NCI-H524 treated with DMSO at 0.1 percent for 48 hours (cell line): ENCODE measurements at regions not wholly inside any gene's neighbourhood (a gene's known extent, or its start where the extent isn't known, plus 50 kb on each side); places are given as distances from the start of the nearest gene placed in this dataset.

Experiments
- DNase-seq: peaks from one replicate; lab custom pipeline; 2025; lab: John Stamatoyannopoulos, UW

DNA sequence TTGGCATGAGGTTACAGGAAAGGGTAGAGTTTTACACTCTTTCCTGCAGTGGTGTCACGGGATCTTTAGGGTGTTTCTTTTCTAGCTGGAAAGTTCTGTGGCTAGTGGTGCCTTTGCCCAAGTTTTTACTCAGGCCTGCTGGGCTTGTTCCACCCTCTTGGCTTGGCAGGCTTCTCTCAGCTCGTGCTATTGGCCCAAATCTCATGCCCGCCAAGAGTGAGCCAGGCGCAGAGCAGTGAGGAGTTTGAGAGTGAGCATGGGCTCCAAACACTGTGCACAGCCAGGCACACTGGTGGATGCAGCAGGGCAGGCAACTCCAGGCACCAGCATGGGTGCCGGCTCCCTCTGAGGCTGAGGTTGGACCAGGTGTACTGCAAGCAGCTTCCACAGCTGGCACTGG, 206.5 kb downstream of the SAMD5 start:
- DNase-seq: no peak

DNA sequence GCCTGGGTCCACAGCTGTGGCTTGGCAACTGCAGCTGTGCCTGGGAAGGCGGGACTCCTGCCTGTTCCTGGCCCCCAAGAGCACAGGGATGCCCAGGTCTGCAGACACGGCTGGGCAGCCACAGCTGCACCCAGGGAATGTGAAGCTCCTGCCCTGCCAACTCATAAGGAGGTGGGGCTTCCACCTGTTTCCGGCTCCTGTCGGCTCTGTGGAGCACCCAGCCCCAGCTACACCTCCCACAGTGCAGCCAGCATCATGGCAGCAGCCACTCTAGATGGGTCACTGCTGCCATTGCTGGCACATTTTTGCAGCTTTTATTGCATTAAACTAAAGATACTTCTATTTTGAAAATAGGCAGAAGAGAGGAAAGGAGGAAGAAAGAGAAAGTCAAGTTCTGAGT, 207.9 kb downstream of the SAMD5 start:
- DNase-seq: no peak

DNA sequence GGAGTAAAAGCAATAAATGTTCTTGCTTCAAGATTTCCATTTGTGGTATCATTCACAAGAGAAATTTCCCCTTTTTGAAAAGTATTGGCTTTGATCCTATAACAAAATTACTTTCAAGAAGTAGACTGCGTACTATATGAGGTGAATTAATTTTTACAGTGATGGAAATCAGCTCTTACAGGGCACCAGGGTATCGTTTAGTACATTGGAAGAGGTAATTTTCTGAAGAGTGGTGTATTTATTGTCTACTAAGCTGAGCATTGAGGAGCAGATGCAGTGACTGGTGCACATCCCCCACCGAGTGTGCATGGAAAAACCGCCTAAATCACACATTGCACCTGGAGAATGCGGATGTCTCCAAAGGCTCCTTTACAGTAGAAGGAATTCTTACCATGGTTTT, 209.5 kb downstream of the SAMD5 start:
- DNase-seq: no peak

DNA sequence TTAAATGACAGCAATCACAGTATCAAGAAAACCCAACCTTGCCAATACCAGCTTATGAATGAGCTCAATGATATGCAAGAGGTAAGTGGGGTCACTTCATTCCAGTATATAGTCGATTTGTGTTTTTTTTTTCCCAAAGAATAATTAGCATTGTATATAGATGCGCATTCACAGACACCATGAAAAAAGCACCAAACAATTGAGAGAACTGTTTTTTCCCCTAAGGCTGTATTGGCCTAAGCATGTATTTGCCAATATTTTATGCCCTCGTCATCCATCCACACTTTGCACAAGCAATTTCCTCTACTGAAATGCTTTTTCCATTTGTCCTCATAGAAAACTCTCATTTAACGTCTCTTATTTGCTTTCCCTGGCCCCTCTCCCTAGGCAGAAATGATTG, 213.7 kb downstream of the SAMD5 start:
- no peak for DNase-seq

DNA sequence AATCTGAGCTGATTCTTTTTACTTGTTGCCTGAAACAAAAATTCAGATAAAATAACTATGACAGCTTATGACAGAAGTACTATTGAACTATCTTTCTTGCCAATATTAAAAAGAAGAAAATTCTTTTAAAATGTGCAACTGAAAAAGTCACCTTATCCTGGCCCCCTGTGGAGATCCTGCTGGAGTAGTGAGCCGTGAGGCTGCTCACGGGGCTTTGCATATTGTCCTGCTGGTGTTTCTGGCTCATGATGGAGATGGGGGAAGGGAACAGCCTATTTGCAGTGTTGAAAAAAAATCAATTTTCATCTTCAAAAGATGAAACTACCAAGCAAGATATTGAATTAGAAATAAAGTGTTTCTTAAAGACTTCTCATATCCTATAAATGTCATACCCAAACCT, 216.0 kb downstream of the SAMD5 start:
- peak; percentile 23 for DNase-seq

DNA sequence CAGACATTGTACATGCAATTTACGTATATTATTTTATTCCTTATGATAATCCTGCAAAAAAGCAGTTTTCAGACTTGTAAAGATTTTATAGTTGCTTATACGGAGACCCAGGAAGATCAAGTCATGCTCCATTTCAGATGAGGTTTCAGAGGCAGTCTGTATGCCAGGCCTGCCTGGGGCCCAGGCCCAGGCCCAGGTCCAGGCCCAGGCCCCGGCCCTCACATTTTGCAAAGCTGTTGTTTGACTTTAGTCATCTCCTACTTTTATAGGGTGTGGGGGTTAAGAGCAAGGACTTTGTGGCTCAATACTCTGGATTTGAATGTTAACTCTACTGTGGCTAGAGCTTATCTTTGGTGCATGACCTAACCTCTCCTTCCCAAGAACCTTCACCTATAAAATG, 217.9 kb downstream of the SAMD5 start:
- DNase-seq: no peak

DNA sequence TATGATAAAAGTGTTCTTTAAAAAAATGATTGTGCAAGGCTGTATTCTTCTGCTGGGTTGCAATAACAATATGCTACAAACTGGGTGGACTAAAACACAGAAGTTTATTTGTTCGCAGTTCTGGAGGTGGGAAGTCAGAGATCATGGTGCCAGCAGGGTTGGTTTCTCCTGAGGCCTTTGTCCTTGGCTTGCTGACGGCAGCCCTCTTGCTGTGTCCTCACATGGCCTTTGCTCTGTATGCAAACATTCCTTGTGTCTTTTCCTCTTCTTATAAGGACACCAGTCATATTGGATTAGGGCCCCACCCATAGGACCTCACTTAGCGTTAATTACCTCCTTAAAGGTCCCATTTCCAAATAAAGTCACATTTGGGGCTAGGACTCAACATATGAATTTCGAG, 220.4 kb downstream of the SAMD5 start:
- no peak for DNase-seq

DNA sequence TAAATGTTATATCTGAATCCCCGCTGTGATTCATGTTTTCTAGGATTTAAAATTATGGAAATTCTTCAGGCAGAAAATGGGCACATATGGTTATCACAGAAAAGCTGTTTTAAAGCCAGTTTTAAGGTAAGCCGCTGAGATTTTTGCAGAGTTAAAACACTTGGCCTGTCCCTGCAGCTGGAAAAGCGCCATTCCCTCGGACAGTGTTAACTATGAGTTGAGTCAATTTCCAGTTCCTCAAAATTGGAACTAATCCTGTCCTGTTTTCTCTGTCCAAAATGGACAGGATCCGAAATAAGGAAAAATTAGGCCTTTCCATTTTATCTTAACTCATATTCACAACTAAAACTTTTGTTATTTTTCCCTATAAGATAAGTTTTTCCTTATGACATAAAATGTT, 225.2 kb downstream of the SAMD5 start:
- DNase-seq: no peak

DNA sequence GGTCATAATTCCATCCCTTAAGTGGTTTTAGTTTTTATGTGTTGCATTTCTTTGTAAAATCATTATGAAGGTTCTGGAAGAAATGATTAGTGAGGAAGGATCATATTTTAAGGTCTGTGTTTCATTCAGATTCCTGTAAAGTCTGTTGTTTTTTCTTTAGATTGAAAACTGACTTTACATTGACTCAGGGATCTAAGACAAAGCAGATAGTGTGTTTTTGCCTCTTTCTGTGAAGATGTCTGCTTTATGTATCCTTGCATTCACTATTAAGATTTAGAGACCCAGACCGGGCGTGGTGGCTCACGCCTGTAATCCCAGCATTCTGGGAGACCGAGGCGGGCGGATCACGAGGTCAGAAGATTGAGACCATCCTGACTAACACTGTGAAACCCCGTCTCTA, 225.7 kb downstream of the SAMD5 start:
- DNase-seq: no peak

DNA sequence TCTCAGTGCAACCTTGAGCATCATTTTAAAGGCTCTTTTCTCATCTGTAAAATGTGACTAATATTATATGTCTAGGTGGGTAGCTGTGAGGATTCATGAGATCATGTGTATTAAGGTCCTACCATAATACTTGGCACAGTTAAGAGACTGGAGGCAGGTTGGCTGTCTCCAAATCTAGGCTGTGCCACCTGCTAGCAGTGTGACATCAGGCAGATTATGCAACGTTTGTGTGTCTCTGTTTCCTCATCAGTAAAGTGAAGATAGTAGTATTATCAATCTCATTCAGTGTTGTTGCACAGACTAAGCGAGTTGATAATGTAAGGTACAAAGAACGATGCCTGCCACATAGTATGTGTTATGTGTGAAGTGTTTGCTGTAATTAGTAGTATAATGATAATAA, 227.4 kb downstream of the SAMD5 start:
- no peak for DNase-seq

DNA sequence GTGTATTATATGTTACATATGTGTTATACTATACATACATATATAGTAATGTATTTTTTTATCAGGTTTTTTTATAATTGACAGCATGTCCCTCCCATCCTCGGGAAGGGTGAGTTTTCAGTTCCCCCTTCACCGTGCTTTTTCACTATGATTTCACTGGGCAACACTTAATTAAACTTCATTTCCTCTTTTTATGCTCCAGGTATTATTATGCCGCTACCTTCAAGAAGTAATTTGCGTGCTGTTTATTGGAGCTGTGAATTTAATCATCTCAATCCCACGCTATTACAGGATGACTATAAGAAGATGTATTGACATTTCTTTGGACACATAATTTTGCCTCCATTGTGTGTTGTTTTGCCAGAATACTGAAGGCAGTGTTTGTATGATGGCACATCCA, 228.6 kb downstream of the SAMD5 start:
- DNase-seq: no peak

DNA sequence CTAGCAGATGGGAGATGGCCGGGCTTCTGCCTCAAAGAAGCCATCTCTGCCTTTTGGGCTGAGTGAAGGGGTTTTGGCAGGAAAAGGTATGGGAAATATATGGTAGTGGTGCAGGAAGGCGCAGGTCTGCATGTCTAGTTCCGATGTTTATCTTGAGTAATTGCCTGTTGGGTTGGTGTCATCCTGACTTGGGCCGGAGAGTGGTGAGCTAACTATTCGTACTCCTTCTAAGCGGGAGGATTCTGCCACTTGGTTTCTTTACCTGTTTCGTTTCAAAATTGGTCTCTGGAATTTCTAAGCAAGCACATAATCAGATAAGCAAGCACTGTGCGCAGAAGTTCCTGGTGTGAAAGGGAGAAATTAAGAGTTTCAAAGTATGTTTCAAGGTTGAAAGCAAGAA, 229.6 kb downstream of the SAMD5 start:
- DNase-seq: no peak

DNA sequence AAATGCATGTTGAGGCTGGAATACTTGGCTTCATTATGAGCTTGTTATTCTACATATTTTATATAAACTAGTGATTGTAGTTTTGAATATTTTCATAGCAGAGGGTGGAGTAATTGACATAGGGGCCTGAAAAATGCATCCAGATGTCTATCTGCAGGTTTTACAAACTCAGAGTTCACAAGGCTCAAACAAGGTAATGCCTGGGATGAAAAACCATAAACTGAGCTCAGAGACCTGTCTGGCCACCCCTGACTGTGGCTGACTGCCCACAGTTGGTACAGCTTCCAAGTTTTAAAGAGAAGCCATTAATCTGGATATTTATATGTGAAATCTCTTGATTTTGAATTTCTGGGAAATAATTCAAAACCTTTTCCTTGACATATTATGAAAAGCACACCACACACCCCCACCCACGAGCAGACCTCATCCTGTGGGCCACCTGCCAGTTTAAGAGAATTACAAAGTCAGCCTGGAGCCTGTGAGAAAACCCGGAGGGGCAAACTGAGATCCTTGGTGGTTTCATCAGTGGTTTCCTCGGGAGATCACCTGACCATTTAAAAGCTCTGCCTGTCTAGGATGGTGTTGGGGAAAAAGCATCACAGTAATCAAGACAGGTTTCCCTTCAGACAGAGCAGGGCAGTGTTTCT, 230.1 kb downstream of the SAMD5 start:
- DNase-seq: no peak

DNA sequence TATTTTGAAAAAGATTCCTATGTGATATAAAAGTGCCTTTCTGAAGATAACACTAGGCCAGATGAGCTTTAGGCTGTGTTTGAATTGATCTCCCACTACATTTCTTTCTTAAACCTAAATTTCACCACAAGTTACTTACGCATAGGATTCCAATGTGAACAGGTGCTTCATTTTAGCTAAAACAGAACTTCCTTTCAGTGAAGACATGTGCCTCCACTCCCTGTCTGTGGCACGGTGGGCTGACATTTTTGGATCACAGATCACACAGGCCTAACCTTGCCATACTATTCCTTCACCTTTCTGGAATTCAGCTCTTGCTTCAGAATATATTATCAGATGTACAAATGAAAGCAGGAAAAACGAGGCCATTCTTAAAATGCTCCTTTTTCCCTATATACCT, 231.8 kb downstream of the SAMD5 start:
- no peak for DNase-seq

DNA sequence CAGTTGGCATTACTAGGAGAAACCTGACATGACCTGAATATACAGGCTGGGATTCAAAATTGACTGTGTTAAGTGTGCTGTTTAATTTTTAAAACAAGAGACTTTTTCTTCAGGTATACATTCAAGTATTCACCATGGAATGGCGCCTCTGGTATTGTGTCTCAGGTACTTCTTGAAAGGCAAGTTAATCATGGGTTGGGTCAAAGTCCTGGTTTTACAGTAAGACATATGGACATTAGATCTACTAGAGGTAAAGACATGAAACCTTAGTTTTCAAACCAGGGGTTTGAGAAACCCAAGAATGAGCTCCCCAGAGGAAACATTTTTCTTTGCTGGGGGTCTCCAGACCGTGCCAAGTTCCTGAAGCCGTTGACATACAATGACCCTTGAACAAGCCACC, 232.4 kb downstream of the SAMD5 start:
- no peak for DNase-seq

DNA sequence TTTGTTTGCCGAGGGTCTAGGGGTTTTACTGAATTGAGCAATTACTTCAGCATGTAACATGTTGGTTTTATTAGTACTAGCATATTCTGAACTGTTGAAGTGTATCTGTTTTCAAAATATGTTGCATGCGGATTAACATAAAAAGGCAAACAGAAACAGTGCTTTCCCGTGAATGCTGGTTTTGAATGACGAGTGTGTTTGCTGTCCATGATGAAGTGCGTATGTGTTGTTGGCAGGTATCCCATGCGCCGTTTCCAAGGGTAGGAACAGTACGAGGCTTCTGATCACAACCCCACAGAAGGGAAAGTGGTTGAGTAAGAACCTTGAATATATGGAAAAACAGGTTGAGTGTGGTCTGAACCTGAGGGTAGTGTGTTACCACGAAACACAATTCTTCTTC, 232.9 kb downstream of the SAMD5 start:
- DNase-seq: no peak

DNA sequence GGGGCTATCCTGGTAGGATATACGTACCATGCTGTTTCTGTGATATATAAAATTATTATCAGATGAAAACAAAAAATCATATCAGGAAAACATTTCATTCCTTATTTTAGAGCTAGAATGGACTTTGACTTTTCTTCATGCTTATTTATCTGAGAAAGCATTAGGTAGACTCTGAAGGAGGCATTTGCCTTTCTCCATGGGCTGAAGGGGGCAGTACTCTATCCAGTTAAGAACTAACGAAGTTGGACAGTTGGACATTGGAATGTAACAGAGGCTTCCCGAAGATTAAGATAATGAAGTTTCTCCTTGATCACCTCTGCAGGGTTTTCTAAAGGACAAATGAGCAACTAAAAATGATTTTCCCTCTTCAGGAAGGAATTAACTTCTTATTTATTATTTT, 233.9 kb downstream of the SAMD5 start:
- no peak for DNase-seq

DNA sequence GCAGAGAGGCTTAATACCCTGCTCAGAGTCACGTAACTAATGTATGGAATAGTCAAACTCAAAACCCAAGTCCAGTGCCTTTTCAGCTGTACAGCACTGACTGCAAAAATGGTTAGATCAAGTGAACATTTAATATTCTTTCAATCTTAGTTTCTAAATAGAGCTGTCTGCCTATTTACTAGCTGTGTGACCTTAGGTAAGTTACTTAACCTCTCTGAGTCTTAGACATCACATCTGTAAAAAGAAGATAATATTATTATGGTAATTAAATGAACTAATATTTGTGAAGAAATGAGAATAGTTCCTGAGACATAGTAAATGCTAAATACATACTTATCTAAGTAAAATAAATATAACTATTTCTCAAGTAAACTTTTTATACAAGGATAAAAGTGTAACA, 235.5 kb downstream of the SAMD5 start:
- DNase-seq: no peak

DNA sequence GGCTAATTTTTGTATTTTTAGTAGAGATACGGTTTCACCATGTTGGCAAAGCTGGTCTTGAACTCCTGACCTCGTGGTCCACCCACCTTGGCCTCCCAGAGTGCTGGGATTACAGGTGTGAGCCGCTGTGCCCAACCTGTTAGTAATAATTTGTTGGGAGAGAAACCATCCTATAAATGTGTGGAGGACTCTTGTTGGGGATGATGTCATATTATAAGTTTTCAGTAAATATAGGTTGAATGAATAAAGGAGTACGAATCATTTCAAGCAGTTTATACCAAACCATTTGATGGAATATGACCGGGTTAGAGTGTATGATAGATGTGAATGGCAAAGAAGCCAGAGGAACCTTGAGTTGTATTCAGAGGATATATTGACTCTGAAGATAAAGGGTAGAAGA, 240.8 kb downstream of the SAMD5 start:
- no peak for DNase-seq

DNA sequence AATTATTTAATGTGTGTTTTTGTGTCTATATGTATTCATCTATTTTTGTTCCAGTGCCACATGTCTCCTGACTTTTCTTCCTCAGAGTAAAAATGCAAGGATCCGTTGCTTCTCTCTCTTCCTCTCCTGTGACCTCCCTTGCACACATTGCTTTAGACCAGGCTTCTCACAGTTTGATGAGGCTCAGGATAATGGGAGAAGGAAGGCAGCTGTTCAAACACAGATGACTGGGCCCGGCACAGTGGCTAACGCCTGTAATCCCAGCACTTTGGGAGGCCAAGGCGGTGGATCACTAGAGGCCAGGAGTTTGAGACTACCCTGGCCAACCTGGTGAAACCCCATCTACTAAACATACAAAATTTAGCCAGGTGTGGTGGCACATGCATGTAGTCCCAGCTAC, 241.9 kb downstream of the SAMD5 start:
- DNase-seq: no peak

DNA sequence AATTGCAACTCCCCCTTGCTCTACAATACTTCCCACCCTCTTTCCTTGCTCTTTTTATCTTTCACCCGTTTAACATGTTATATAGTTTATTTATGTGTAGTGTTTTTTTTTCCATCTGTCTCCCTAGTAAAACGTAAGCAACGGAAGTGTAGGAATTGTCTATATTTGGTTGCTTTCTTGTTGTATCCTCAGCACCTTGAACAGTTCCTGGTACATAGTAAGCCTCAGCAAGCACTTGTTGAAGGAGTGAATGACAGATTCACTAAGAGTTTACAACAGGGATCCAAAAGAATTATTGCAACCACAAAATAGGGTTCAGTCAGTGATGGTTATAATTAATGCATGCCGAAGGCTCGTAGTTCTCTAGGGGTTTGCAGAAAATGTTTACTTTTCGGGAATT, 242.7 kb downstream of the SAMD5 start:
- DNase-seq: no peak

DNA sequence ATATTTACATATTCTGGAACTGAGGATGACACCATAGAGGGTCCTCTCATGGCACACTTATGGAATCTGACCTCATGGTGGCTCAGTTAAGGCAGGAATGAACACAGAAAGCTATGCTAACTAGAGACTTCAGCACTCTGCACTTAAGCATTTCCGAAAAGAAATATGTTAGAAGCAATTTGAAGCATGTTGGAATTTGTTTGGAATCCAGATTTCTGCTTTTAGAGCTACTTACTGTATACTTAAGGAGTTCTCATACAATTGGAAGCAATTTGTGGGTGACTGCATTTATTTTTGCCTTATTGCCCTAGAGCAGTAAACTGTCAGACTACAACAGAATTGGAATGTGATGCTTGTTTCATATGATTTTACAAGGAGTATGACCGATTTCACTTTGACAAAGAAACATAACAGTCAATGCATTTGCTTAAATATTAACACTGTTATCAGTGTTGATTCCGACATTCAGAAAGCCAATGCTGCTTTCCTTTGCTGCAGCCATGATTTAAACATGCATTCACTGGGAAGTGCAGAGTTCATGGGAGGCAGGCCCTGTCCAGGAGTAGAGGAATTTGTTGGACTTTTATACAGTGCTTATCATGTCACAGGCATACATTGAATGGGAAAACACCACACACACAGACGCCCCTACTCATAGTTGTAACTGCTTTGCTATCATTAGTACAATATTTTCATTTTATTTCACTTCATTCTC, 244.4 kb downstream of the SAMD5 start:
- DNase-seq: no peak

DNA sequence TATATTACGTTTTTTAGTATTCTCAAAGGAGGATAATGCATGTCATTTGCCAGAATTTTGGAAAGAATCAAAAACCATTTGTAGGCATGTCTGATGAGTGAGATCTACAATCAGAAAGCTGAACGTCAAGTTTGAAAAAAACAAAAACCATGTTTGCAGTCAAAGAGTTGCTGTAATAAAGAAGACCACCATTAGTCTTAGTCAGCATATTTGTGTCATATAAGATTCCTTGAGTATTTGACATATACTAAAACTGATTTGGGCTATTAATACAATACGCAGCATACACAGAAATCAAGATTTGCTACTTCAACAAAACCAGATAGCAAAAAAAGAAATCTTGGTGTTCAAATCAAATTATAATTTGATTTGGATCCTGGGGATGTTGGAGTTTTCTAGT, 247.5 kb downstream of the SAMD5 start:
- no peak for DNase-seq

DNA sequence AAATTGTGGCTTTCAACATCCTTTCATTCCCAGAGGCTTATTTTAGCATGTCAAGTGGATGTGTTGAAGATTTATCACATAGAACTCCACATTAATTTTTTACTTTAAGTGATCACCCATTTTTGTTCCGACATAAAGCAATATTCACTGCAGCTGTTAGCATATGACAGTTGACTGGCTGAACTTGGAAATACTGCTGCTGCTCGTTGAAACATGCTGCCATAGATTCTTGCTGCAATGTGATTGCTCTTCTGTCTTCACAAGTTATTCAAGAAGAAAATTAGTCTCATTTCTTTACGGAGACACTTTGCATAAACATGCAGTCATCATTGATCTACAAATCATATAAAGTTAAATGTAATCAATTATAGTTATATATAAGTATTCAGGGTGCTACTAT, 248.4 kb downstream of the SAMD5 start:
- no peak for DNase-seq
